ENCODE measurements at regions not wholly inside any gene's neighbourhood (a gene's known extent, or its start where the extent isn't known, plus 50 kb on each side); places are given as distances from the start of the nearest gene placed in this dataset.

DNA sequence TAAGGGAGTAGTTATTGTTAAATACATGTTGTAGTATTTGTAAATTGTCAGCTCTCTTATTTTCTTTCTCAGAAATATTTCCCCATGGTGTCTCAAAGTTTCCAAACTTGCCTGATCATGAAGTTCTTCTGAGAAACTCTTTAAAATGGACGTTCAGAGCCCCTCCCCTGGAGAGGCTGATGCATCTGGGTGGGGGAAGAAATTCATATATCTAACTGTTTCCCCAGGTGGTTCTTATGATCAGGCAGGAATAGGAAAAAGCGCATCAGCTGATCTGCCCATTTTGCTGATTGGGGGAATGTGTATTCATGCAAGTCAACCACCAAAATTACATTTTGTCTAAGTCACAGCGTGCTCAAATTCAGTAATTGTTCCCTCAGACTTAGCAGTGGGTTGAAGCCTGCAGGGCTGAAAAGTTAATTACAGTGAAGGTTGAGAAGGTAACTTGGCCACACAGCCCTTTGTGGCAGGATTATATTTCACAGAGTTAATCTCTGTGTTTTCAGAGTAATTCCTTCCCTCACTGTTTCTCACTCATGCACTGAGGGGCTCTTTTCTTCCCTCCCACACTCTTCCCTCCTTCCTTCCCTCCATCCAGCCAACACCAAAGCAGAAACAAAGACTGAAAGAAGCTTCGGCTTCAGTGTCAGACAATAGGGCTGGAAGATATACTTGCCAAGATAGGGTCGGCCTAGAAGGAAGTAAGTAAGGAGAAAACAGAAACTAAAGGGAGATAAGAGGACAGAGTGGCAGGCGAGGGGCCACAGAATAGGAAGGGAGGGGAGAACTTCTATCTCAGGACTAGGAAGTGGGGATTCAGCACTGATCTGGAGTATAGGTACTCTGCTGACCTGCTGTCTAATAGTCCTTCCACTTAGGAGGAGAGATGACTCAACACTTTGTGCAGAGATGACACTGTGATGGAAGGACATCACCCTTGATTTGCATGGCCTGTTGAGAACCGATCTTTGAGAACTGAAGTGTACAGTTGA lies 50.5 kb upstream of the STARD3NL start:
- no peaks in the 10 kb centered on the region for H3K9me3 Mint-ChIP-seq
- ATAC-seq, result no peak
- H3K27ac Mint-ChIP-seq, result no peak overlapping the region
- no peak overlapping the region for H3K4me3 Mint-ChIP-seq
- no peaks in the 10 kb centered on the region for H3K36me3 Mint-ChIP-seq
- peaks cover 44% of the 10 kb centered on the region for H3K27me3 Mint-ChIP-seq
- H3K4me1 Mint-ChIP-seq, result no peaks in the 10 kb centered on the region
